Effector memory CD4-positive, alpha-beta T cell (primary cell): ENCODE measurements at regions not wholly inside any gene's neighbourhood (a gene's known extent, or its start where the extent isn't known, plus 50 kb on each side); places are given as distances from the start of the nearest gene placed in this dataset.

Experiments used
- DNase-seq, 3 donors: peaks; one replicate each; pipeline ENCODE4 v3.0.0-alpha.2; 2020
- H3K27ac ChIP-seq: 2 replicates; pipeline ENCODE4 v1.7.0; 2013; ENCODE audit warnings: mild to moderate bottlenecking, low read length, moderate library complexity; ENCODE audit not compliant: insufficient read depth, poor library complexity, severe bottlenecking
- H3K27me3 ChIP-seq: replicated peaks from 2 replicates; pipeline ENCODE4 v1.7.0; 2013; ENCODE audit warnings: mild to moderate bottlenecking, low read length; ENCODE audit not compliant: insufficient read depth, control insufficient read depth, poor library complexity, severe bottlenecking
- H3K36me3 ChIP-seq: 2 replicates; pipeline ENCODE4 v1.7.0; 2013; ENCODE audit warnings: mild to moderate bottlenecking, low read length, moderate library complexity; ENCODE audit not compliant: control insufficient read depth, insufficient read depth
- H3K4me1 ChIP-seq: 2 replicates; pipeline ENCODE4 v1.7.0; 2013; ENCODE audit warnings: low read length, mild to moderate bottlenecking; ENCODE audit not compliant: control insufficient read depth, insufficient read depth, poor library complexity, severe bottlenecking
- H3K4me3 ChIP-seq: 2 replicates; pipeline ENCODE4 v1.7.0; 2013; ENCODE audit warnings: low read length, low read depth, mild to moderate bottlenecking; ENCODE audit not compliant: insufficient read depth, poor library complexity, severe bottlenecking
- H3K9me3 ChIP-seq: 2 replicates; pipeline ENCODE4 v1.7.0; 2013; ENCODE audit warnings: mild to moderate bottlenecking, low read length, moderate library complexity; ENCODE audit not compliant: control insufficient read depth

DNA sequence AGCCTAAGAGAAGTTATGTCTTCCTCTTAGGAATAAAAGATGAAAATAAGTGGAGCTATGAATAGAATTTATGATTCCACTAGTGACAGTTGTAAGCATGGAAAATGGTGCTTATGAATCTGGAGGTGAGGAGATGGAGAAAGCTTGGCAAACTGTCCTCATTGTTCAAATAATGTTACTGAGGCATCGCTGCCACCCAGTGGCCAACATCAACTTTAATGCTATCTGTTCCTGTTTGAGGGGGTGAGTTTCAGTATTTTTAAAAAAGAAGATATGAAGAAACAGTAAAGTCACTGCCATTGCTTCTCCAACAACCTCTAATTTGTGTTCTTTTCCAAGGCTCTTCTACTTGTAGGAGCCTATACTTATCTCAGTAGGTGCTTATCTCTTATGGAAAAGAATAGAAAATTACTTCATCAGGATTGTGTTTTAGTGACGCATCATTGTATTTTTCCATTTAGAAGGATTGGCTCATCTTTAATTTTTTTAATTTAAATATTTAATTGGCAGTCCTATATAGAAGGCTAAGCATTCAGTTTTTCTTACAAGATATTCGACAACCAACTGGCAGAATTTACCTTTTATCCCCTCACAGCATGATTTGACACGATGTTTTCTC is 260.4 kb upstream of the P2RY1 start:
- H3K36me3 ChIP-seq = no peaks in the 10 kb centered on the region
- no peak for DNase-seq
- H3K9me3 ChIP-seq = no peaks in the 10 kb centered on the region
- no peaks in the 10 kb centered on the region for H3K4me1 ChIP-seq
- H3K27ac ChIP-seq = no peak overlapping the region
- H3K27me3 ChIP-seq = no peaks in the 10 kb centered on the region
- no peak overlapping the region for H3K4me3 ChIP-seq

- no peaks in the 10 kb centered on the region for H3K27me3 ChIP-seq
- H3K4me1 ChIP-seq = no peaks in the 10 kb centered on the region
- H3K27ac ChIP-seq = no peak overlapping the region
- no peaks in the 10 kb centered on the region for H3K9me3 ChIP-seq
- no peak for DNase-seq
- no peak overlapping the region for H3K4me3 ChIP-seq
- H3K36me3 ChIP-seq = no peaks in the 10 kb centered on the region
Observed at GRCh38 chr3:152578769-152579168, 256.2 kb upstream of the P2RY1 start.

GRCh38 chr3:152581951-152582350 is 253.0 kb upstream of the P2RY1 start:
- H3K27me3 ChIP-seq = no peaks in the 10 kb centered on the region
- H3K4me1 ChIP-seq = no peaks in the 10 kb centered on the region
- H3K36me3 ChIP-seq = no peaks in the 10 kb centered on the region
- no peak overlapping the region for H3K27ac ChIP-seq
- no peaks in the 10 kb centered on the region for H3K9me3 ChIP-seq
- no peak for DNase-seq
- no peak overlapping the region for H3K4me3 ChIP-seq

GRCh38 chr3:152583963-152584362 is 251.0 kb upstream of the P2RY1 start:
- H3K36me3 ChIP-seq = no peaks in the 10 kb centered on the region
- H3K27ac ChIP-seq = no peak overlapping the region
- H3K4me1 ChIP-seq = no peaks in the 10 kb centered on the region

DNA sequence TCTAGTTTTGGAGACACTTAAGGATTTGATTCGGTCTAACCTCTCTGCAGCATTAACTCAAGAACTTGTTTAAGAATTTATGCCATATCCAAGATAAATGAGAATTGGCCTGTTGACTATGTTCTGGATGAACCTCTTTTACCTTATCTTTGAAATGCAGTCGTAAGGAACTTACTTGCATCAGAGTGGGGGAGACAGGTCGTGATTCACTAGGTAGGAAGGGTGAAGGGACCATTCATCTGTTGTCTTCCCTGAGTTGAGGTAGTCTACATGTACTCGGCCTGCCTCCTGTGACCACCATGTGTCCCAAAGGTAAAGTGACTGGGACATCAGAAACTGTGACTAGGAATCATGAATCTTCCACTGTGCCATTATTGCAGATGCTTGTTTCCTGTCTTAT is 248.0 kb upstream of the P2RY1 start:
- no peaks in the 10 kb centered on the region for H3K27me3 ChIP-seq
- H3K4me1 ChIP-seq = no peaks in the 10 kb centered on the region
- H3K4me3 ChIP-seq = no peak overlapping the region
- no peaks in the 10 kb centered on the region for H3K9me3 ChIP-seq
- H3K27ac ChIP-seq = no peak overlapping the region
- no peaks in the 10 kb centered on the region for H3K36me3 ChIP-seq
- no peak for DNase-seq

More at GRCh38 chr3:152583963-152584362, 251.0 kb upstream of the P2RY1 start:
- DNase-seq = no peak
- Histone ChIP-seq H3K27me3 (no peaks in the 10 kb centered on the region), H3K9me3 (no peaks in the 10 kb centered on the region), H3K4me3 (no peak overlapping the region)

GRCh38 chr3:152587861-152588260 is 247.1 kb upstream of the P2RY1 start:
- Histone ChIP-seq H3K9me3 (no peaks in the 10 kb centered on the region), H3K4me1 (no peaks in the 10 kb centered on the region), H3K36me3 (no peaks in the 10 kb centered on the region), H3K27ac (no peak overlapping the region), H3K4me3 (no peak overlapping the region), H3K27me3 (no peaks in the 10 kb centered on the region)
- no peak for DNase-seq

GRCh38 chr3:152589644-152590043 is 245.3 kb upstream of the P2RY1 start:
- Histone ChIP-seq H3K27me3 (no peaks in the 10 kb centered on the region), H3K4me1 (no peaks in the 10 kb centered on the region), H3K36me3 (no peaks in the 10 kb centered on the region), H3K4me3 (no peak overlapping the region), H3K9me3 (no peaks in the 10 kb centered on the region), H3K27ac (no peak overlapping the region)
- no peak for DNase-seq

DNA sequence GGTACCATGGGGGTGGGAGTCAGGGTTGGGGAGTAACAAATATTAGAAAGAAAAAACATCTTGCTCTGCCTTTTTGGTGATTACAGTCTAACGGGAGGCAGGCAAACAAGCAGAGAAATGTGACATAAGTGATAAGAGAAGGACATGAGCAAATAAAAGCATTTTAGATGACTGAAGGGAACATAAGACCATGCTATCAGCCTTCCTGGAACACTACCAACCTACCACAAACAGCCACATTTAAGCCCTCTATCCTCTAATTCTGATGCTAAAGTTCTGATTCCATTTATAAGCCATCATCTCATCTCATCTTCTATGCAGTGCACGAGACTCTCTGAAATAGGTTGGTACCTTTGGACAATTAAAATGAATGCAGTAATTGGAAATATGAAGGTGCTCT is 243.4 kb upstream of the P2RY1 start:
- H3K36me3 ChIP-seq = no peaks in the 10 kb centered on the region
- peaks cover 3% of the 10 kb centered on the region for H3K4me1 ChIP-seq
- H3K27me3 ChIP-seq = no peaks in the 10 kb centered on the region
- no peak overlapping the region for H3K27ac ChIP-seq
- no peaks in the 10 kb centered on the region for H3K9me3 ChIP-seq
- no peak overlapping the region for H3K4me3 ChIP-seq
- no peak for DNase-seq

DNA sequence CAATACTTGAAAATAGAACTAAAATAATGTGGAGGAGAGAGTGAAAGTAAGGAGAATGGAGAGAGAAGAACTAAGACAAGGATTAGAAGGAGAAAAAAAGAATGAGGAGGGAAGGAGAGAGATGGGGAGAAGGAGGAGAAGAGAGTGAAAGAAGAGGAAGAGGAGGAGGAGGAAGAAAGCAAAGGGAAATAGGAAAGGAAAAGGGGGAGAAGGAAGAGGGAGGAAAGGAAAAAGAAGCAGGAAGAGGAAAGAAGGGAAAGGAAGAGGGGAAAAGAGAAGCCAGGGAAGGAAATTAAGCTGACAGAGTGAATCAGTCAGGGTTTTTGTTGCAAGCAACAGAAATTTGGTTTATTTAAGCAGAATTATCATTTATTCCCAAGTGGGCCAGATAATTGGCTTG is 241.7 kb upstream of the P2RY1 start:
- H3K9me3 ChIP-seq = no peaks in the 10 kb centered on the region
- no peak for DNase-seq
- no peaks in the 10 kb centered on the region for H3K27me3 ChIP-seq
- no peak overlapping the region for H3K27ac ChIP-seq
- H3K4me3 ChIP-seq = no peak overlapping the region
- peaks cover 3% of the 10 kb centered on the region for H3K4me1 ChIP-seq
- no peaks in the 10 kb centered on the region for H3K36me3 ChIP-seq

DNA sequence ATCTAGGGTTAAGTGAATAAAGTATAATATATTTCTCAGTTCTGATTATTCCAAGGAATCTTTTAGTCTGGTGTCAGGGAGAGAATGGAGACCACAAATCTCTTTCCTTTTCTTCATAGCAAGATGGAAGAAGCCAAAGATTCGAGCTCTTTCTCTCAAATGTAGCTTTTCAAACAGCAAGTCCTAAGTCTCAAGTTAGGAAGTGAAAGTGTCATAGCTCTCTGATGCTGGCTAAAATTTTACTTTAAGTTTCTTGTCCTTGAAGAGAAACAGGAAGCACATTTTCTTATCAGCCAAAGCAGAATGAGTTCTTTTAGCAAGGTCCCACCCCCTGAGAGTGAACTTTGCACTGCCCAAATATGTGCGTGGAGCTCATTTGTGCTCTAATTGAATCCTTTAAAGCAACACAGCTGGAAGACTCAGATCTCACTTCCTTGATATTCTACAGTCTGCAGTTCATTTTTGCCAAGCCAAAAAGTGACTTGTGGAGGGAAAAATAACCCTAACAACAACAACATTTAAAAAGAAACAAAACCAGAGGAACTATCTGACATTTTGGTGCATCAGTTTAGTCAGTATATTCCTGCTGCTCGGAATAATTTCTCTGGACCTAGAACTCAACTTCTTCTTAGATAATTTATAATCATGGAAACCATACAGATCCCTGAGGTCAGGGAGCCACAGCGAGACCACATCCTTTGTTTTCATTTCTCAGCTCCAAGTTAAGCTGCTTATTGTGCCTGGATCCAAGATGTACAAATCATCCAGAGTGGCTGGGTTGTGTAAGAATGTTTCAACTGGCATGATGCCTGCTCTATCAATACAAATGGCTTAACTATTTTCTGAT is 238.7 kb upstream of the P2RY1 start:
- H3K36me3 ChIP-seq = no peaks in the 10 kb centered on the region
- no peak overlapping the region for H3K27ac ChIP-seq
- peaks cover 3% of the 10 kb centered on the region for H3K4me1 ChIP-seq
- no peak overlapping the region for H3K4me3 ChIP-seq
- DNase-seq = no peak
- H3K9me3 ChIP-seq = no peaks in the 10 kb centered on the region
- H3K27me3 ChIP-seq = no peaks in the 10 kb centered on the region
